ENCODE measurements at regions not wholly inside any gene's neighbourhood (a gene's known extent, or its start where the extent isn't known, plus 50 kb on each side); places are given as distances from the start of the nearest gene placed in this dataset.

GRCh38 chr14:87271331-87271730, 721.7 kb downstream of the GALC start (continued):
- TF ChIP-seq REST (IDR thresholded peaks at IDR 0.05; ENCODE audit: unreplicated experiment) (no peak), CTCF (conservative IDR thresholded peaks at IDR 0.05; ENCODE audit: low read depth in 2 of 2) (no peak)

GRCh38 chr14:87268997-87269396, 724.0 kb downstream of the GALC start:
- Histone ChIP-seq H3K36me3 (ENCODE audit: insufficient read depth) (no peaks in the 10 kb centered on the region), H3K4me2 (no peak overlapping the region), H3K4me1 (ENCODE audit: insufficient read depth) (no peaks in the 10 kb centered on the region), H3K27ac (ENCODE audit: low read depth) (no peak overlapping the region), H3F3A (replicated peaks; ENCODE audit: low read depth) (no peaks in the 10 kb centered on the region), H3K79me2 (replicated peaks; ENCODE audit: insufficient read depth) (no peaks in the 10 kb centered on the region), H2AFZ (no peak overlapping the region), H4K20me1 (replicated peaks; ENCODE audit: insufficient read depth) (no peaks in the 10 kb centered on the region), H3K9me2 (ENCODE audit: insufficient read depth) (peaks cover 12% of the 10 kb centered on the region; the same call in 1 of the 2 replicates), H3K4me3 (no peak overlapping the region), H3K27me3 (ENCODE audit: insufficient read depth) (no peaks in the 10 kb centered on the region)
- Mint-ChIP-seq H3K27me3 (ENCODE audit: insufficient read depth, low read depth, poor library complexity) (no peaks in the 10 kb centered on the region), H3K36me3 (ENCODE audit: low read depth) (peaks cover 6% of the 10 kb centered on the region; the same call in 2 of the 3 replicates), H3K4me1 (peaks cover 12% of the 10 kb centered on the region), H3K27ac (no peak overlapping the region), H3K4me3 (no peak overlapping the region), H3K9me3 (peaks cover 4% of the 10 kb centered on the region; the same call in 2 of the 3 replicates)
- TF ChIP-seq ZNF114 (CRISPR knock-in tag; IDR thresholded peaks at IDR 0.05) (no peak), EZH2phosphoT487 (IDR thresholded peaks at IDR 0.05; ENCODE audit: unreplicated experiment) (no peak), STAT1 (IDR thresholded peaks at IDR 0.05; ENCODE audit: unreplicated experiment) (no peak), ZNF331 (CRISPR knock-in tag; IDR thresholded peaks at IDR 0.05; ENCODE audit: low read depth) (no peak)
- DNase-seq (ENCODE audit: low spot score) (no peak), ATAC-seq (no peak)

DNA sequence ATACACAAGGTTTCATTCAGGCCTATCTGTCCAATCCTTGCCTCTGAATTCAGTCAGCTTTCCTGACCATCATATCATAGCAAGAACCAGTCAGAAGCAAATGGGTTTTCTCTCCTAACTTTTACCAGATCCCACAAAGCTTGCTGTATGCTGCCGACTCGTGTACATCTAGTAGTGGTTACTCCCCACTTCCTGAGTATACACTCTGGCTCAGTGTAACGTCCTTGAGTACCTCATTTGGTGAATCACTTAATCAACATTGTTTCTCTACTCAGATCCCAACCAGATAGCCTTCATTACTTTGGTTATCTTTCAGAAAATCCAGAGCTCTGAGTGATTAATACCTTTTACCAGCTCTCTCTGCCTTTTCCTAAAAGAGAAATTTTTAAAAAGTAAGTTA, 728.2 kb downstream of the GALC start:
- H3F3A ChIP-seq (replicated peaks; ENCODE audit: low read depth), result no peaks in the 10 kb centered on the region
- H2AFZ ChIP-seq, result no peak overlapping the region
- Mint-ChIP-seq H3K27me3 (ENCODE audit: insufficient read depth, low read depth, poor library complexity) (no peaks in the 10 kb centered on the region), H3K27ac (no peak overlapping the region), H3K9me3 (peaks cover 4% of the 10 kb centered on the region; the same call in 2 of the 3 replicates), H3K36me3 (ENCODE audit: low read depth) (no peaks in the 10 kb centered on the region), H3K4me3 (no peak overlapping the region), H3K4me1 (peaks cover 22% of the 10 kb centered on the region)
- no peaks in the 10 kb centered on the region for H4K20me1 ChIP-seq (replicated peaks; ENCODE audit: insufficient read depth)
- no peak for TF ChIP-seq CTCF (conservative IDR thresholded peaks at IDR 0.05; ENCODE audit: low read depth in 2 of 2)
- TF ChIP-seq STAT1 (IDR thresholded peaks at IDR 0.05; ENCODE audit: unreplicated experiment), result no peak
- no peak for TF ChIP-seq CREB1 (CRISPR knock-in tag; IDR thresholded peaks at IDR 0.05; ENCODE audit: low read depth)
- TF ChIP-seq, protein P1, sequence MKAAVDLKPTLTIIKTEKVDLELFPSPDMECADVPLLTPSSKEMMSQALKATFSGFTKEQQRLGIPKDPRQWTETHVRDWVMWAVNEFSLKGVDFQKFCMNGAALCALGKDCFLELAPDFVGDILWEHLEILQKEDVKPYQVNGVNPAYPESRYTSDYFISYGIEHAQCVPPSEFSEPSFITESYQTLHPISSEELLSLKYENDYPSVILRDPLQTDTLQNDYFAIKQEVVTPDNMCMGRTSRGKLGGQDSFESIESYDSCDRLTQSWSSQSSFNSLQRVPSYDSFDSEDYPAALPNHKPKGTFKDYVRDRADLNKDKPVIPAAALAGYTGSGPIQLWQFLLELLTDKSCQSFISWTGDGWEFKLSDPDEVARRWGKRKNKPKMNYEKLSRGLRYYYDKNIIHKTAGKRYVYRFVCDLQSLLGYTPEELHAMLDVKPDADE (IDR thresholded peaks at IDR 0.05), result no peak
- TF ChIP-seq ZNF114 (CRISPR knock-in tag; IDR thresholded peaks at IDR 0.05), result no peak
- TF ChIP-seq POLR2AphosphoS5 (IDR thresholded peaks at IDR 0.05; ENCODE audit: low read depth), result no peak
- TF ChIP-seq ZNF331 (CRISPR knock-in tag; IDR thresholded peaks at IDR 0.05; ENCODE audit: low read depth), result no peak
- peaks cover 12% of the 10 kb centered on the region for H3K4me1 ChIP-seq (ENCODE audit: insufficient read depth)
- no peaks in the 10 kb centered on the region for H3K79me2 ChIP-seq (replicated peaks; ENCODE audit: insufficient read depth)
- H3K4me2 ChIP-seq, result no peak overlapping the region
- DNase-seq (ENCODE audit: low spot score), result no peak
- H3K4me3 ChIP-seq, result no peak overlapping the region
- H3K36me3 ChIP-seq (ENCODE audit: insufficient read depth), result no peaks in the 10 kb centered on the region
- H3K9me2 ChIP-seq (ENCODE audit: insufficient read depth), result 0 out of 2 replicates have a peak, but pooled peaks cover 8% of the 10 kb centered on the region
- no peak overlapping the region for H3K27ac ChIP-seq (ENCODE audit: low read depth)
- H3K27me3 ChIP-seq (ENCODE audit: insufficient read depth), result no peaks in the 10 kb centered on the region
- no peak for ATAC-seq

All from GM23338 (cell line).